Colonic mucosa (tissue), 4 donors: ENCODE measurements at regions not wholly inside any gene's neighbourhood (a gene's known extent, or its start where the extent isn't known, plus 50 kb on each side); places are given as distances from the start of the nearest gene placed in this dataset.

Source experiments
- DNase-seq: peaks from one replicate; pipeline ENCODE4 v3.0.0-alpha.2; 2020
- H3K27ac ChIP-seq: fragments of 200-600 bp; one replicate; pipeline ENCODE4 v1.8.0; 2021
- H3K27me3 ChIP-seq: fragments of 200-600 bp; one replicate; pipeline ENCODE4 v1.8.0; 2021
- H3K36me3 ChIP-seq: fragments of 200-600 bp; one replicate; pipeline ENCODE4 v1.8.0; 2021
- H3K4me1 ChIP-seq: fragments of 200-600 bp; one replicate; pipeline ENCODE4 v1.8.0; 2021; ENCODE audit warnings: mild to moderate bottlenecking
- H3K4me3 ChIP-seq: fragments of 200-600 bp; one replicate; pipeline ENCODE4 v1.8.0; 2021
- H3K9ac ChIP-seq, 2 donors: one replicate each; pipeline ENCODE4 v1.7.0; 2013; ENCODE audit warnings: control low read depth in 2 of 2, low read depth in 2 of 2, low read length in 2 of 2
- H3K9me3 ChIP-seq: fragments of 200-600 bp; one replicate; pipeline ENCODE4 v1.8.0; 2021
- intact Hi-C: fragments of 100-400 bp; cut with DNase I; formaldehyde crosslinking; loops from one replicate; pipeline ENCODE4 v1.14.1; 2022
- TF ChIP-seq, protein P1 (sequence below): fragments of 200-600 bp; IDR thresholded peaks from one replicate; pipeline ENCODE4 v1.8.0; 2022; ENCODE audit warnings: antibody characterized with exemption, mild to moderate bottlenecking
- donor health status: healthy.
- donor health status: DM: no; HTN: no; CAD: no.
- donor health status: DM: no; HTN: no; CAD: no.

DNA sequence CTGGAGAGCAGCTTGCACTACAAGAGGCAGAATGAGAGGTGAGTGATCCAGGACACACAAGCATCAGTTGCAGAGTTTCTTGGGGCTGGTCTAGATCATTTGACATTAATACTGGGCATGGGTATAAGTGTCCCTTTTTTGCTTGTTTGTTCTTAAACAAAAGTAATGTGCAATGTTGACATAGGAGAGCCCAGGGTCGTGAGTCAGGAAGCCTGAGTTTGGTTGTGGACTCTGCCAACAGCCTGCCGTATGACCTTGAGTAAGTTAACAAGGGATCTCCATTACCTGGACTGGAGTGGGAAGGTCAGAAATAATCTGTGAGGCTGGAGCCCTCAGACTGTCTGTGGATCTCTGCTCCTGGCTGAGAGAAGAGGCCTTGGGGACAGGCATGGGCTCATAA lies 170.3 kb downstream of the KCNA5 start:
- TF ChIP-seq, protein P1, sequence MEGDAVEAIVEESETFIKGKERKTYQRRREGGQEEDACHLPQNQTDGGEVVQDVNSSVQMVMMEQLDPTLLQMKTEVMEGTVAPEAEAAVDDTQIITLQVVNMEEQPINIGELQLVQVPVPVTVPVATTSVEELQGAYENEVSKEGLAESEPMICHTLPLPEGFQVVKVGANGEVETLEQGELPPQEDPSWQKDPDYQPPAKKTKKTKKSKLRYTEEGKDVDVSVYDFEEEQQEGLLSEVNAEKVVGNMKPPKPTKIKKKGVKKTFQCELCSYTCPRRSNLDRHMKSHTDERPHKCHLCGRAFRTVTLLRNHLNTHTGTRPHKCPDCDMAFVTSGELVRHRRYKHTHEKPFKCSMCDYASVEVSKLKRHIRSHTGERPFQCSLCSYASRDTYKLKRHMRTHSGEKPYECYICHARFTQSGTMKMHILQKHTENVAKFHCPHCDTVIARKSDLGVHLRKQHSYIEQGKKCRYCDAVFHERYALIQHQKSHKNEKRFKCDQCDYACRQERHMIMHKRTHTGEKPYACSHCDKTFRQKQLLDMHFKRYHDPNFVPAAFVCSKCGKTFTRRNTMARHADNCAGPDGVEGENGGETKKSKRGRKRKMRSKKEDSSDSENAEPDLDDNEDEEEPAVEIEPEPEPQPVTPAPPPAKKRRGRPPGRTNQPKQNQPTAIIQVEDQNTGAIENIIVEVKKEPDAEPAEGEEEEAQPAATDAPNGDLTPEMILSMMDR = no peak
- Histone ChIP-seq H3K36me3 (no peaks in the 10 kb centered on the region), H3K4me1 (no peaks in the 10 kb centered on the region)

DNA sequence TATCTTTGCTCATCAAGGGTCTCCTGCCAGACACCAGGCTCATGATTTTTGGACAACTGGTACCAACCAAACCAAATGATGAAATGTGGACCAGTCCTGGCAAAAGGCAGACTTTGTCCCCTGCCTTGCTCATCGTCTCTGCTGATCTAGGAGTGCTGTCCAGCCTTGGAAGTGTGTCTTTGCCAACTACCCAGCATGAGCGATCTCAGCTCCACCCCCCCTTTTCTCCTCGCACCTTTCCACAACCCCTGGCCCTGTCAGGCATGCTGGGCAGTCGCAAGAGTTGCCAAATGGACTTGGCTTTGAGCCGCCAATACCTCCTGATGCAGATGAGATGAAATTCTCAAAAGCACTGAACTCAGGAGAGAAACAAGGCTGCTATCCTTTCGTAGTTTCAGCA lies 174.3 kb downstream of the KCNA5 start:
- Histone ChIP-seq H3K9me3 (no peaks in the 10 kb centered on the region), H3K4me1 (no peaks in the 10 kb centered on the region), H3K27ac (no peak overlapping the region), H3K36me3 (no peaks in the 10 kb centered on the region), H3K9ac (no peak overlapping the region), H3K4me3 (no peak overlapping the region), H3K27me3 (no peaks in the 10 kb centered on the region)
- TF ChIP-seq, protein P1 = no peak
- intact Hi-C loops = no loop called here
- no peak for DNase-seq

More for the DNA sequence above, 170.3 kb downstream of the KCNA5 start:
- Histone ChIP-seq H3K4me3 (no peak overlapping the region), H3K9ac (no peak overlapping the region), H3K9me3 (no peaks in the 10 kb centered on the region), H3K27ac (no peak overlapping the region), H3K27me3 (no peaks in the 10 kb centered on the region)
- intact Hi-C loops = no loop called here
- DNase-seq = no peak

DNA sequence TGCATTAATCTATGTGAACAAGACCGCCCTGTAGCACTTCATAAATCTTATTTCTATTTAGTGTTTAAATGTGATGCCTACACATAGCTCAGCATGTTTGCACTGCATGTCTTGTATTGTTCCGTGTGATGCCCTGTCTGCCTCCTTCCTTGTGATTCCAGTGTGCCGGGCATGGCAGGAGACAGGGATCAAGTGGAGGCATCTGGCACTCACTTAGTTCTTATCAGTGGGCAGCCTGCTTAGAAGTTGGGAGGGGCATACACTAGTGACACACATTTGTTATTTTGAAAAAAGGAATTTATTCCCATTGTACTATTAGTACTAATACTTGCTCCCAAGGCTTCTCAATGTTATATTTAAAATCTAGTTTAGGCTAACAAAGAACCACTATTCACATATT lies 176.4 kb downstream of the KCNA5 start:
- H3K9ac ChIP-seq = no peak overlapping the region
- H3K27ac ChIP-seq = no peak overlapping the region
- H3K27me3 ChIP-seq = no peaks in the 10 kb centered on the region
- H3K9me3 ChIP-seq = no peaks in the 10 kb centered on the region
- no peak overlapping the region for H3K4me3 ChIP-seq
- TF ChIP-seq, protein P1 = no peak
- no peaks in the 10 kb centered on the region for H3K36me3 ChIP-seq
- no peaks in the 10 kb centered on the region for H3K4me1 ChIP-seq
- no peak for DNase-seq
- intact Hi-C loops = no loop called here

DNA sequence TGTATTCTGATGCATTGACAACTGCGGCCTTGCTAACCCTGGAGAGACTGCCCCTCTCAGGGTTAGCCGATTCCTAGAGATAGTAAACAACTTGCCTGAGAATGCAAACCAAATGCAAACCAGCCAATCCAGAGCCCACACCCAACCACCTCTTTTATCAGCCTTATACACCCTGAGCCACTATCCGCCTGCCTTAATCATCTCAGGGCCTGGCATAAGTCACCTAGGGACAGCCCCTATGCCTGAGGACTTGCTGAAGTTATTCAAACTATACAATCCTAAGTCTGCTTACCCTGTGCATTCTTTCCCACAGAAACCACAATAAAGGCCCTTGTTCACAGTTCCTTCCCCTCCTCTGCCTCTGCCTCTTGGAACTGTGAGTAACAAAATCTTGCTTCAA lies 177.2 kb downstream of the KCNA5 start:
- no peaks in the 10 kb centered on the region for H3K27me3 ChIP-seq
- no peak for DNase-seq
- H3K36me3 ChIP-seq = no peaks in the 10 kb centered on the region
- H3K9me3 ChIP-seq = no peaks in the 10 kb centered on the region
- TF ChIP-seq, protein P1 = no peak
- no peak overlapping the region for H3K27ac ChIP-seq
- no peaks in the 10 kb centered on the region for H3K4me1 ChIP-seq
- no peak overlapping the region for H3K9ac ChIP-seq
- H3K4me3 ChIP-seq = no peak overlapping the region
- intact Hi-C loops = no loop called here

DNA sequence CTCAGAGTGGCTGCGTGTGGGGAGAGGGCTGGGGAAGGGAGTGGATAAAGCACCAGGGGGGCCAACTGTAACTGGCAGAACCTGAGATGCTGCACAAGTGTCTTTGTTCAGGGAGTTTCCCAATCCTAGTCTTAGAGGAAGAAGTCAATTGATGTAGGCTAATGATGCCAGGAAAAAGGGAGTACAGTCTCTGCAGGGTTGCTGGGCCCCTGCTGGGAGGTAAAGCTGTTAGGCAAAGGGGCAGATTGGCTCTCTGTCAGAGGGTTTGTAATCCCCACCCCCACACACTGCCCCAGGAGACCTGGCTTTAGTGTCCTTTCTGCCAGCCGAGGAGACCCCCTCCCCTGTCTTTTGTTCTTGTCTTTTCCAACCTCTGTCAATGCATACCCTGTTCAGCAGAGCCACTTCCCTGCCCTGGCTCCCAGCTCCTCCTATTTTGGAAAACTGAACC lies 178.4 kb downstream of the KCNA5 start:
- intact Hi-C loops = no loop called here
- H3K9me3 ChIP-seq = no peaks in the 10 kb centered on the region
- TF ChIP-seq, protein P1 = no peak
- H3K36me3 ChIP-seq = no peaks in the 10 kb centered on the region
- no peaks in the 10 kb centered on the region for H3K4me1 ChIP-seq
- no peak overlapping the region for H3K27ac ChIP-seq
- no peak overlapping the region for H3K9ac ChIP-seq
- H3K27me3 ChIP-seq = no peaks in the 10 kb centered on the region
- no peak overlapping the region for H3K4me3 ChIP-seq
- no peak for DNase-seq

DNA sequence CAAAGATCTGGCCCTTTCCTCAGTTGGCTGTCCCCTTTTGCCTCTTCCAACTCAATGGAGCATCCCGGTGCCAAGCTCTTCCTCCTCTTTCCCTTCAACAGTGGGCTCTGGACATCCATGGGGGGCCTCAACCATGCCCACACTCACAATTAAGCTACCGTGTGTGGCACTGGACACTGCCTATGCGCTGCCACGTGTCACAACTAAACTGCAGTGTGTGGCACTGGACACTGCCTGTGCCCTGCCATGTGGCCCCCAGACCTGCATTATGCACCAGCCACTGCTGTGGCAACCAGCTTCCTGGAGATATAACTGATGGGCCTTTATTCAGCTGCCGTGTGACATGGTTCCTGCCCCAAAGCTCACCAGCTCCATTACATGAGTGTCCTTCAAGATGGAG lies 179.1 kb downstream of the KCNA5 start:
- H3K36me3 ChIP-seq = no peaks in the 10 kb centered on the region
- no peaks in the 10 kb centered on the region for H3K27me3 ChIP-seq
- H3K9me3 ChIP-seq = no peaks in the 10 kb centered on the region
- no peak overlapping the region for H3K4me3 ChIP-seq
- no peaks in the 10 kb centered on the region for H3K4me1 ChIP-seq
- H3K27ac ChIP-seq = no peak overlapping the region
- DNase-seq = no peak
- intact Hi-C loops = no loop called here
- no peak overlapping the region for H3K9ac ChIP-seq
- TF ChIP-seq, protein P1 = no peak
